Prostate gland (tissue), 2 donors: ENCODE measurements at regions not wholly inside any gene's neighbourhood (a gene's known extent, or its start where the extent isn't known, plus 50 kb on each side); places are given as distances from the start of the nearest gene placed in this dataset.

ENCODE experiments used
- CTCF ChIP-seq, 4 experiments: fragments of 200-600 bp in 2 of 4; fragments of 450-650 bp in 2 of 4; sonication (generic) in 2 of 4; IDR thresholded peaks; 1 replicate in 3 of 4; 2 replicates in 1 of 4; pipeline ENCODE4 v1.5.1; 2016 to 2019; ENCODE audit warnings: antibody characterized with exemption in 4 of 4, mild to moderate bottlenecking in 2 of 4, moderate library complexity in 2 of 4
- POLR2A ChIP-seq: fragments of 450-650 bp; IDR thresholded peaks from one replicate; pipeline ENCODE4 v1.6.1; 2016; ENCODE audit warnings: antibody characterized with exemption, mild to moderate bottlenecking

DNA sequence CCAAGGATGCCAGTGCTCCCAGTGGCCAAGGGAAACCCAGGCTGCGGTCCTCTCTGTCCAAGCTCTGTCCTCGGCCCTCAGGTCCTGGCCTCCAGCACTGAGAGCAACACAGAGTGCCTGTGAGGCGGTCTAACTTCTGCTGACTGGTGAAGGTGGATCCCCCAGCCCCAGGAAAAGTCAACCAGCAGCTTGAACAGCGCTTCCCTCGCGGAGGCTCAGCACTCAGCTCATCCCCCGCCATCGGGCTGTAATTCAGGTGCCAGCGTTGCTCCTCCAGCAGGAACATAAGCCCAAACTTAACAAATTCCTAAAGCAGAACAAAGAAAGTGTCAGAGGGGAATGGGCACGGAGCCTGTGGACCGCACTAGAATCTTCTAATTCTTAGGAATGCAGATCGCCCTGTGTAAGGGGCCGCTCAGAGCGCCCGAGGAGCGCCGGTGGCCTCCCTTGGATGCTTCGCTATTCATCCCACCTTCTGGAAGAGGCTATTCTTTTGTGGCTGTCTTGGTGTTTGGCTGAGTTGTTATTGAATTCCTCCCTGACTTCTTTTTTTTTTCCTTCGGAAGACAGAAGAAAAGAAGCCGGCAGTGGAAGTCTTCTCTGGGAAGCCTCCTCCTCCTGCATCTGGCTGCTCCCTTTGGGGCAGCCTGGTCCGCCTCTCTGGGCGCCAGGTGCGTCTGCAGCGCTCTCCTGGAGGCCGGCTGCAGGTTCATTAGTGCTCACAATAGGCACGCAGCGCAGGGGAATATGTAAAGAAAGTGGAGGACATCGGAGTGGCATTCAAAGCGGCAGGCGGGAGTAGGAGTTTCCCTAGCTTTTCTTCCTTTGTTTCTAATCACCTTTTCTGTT lies 905.6 kb downstream of the TSN start:
- no peak for TF ChIP-seq CTCF (IDR thresholded peaks at IDR 0.05)
- no peak for TF ChIP-seq POLR2A
